A673 (cell line): ENCODE measurements at regions not wholly inside any gene's neighbourhood (a gene's known extent, or its start where the extent isn't known, plus 50 kb on each side); places are given as distances from the start of the nearest gene placed in this dataset.

Experiments used
- BruUV-seq: library from RNA; stranded (reverse); fragments of 400-500 nt; replicated peaks from 2 replicates; lab custom pipeline; 2021; lab: Mats Ljungman, UMichigan
- CTCF ChIA-PET: fragments of 300-600 bp; sonication (Branson Sonifier 250); formaldehyde crosslinking; loops from one replicate; lab custom pipeline; 2022; ENCODE audit warnings: antibody characterized with exemption; lab: Charles Lee
- POLR2A ChIA-PET: fragments of 300-600 bp; sonication (Branson Sonifier 250); formaldehyde crosslinking; loops from one replicate; lab custom pipeline; 2022; ENCODE audit warnings: antibody characterized with exemption; ENCODE audit not compliant: low non-redundant PET; lab: Charles Lee
- DNase-seq: peaks from one replicate; pipeline ENCODE4 v3.0.0-alpha.2; 2015; ENCODE audit warnings: low spot score
- H3K27ac ChIP-seq: fragments of 200-600 bp; sonication (generic); 2 replicates; pipeline ENCODE4 v1.5.1; 2016; ENCODE audit warnings: mixed run types, low read depth, mild to moderate bottlenecking, mixed read lengths, antibody characterized with exemption, low read length; ENCODE audit not compliant: poor library complexity, severe bottlenecking
- H3K27me3 ChIP-seq: fragments of 200-600 bp; sonication (generic); replicated peaks from 2 replicates; pipeline ENCODE4 v1.6.1; 2017; ENCODE audit warnings: mixed run types, low read depth, mild to moderate bottlenecking, mixed read lengths, antibody characterized with exemption, low read length; ENCODE audit not compliant: insufficient read depth, poor library complexity
- H3K36me3 ChIP-seq: fragments of 200-600 bp; sonication (generic); 2 replicates; pipeline ENCODE4 v1.6.1; 2016; ENCODE audit warnings: mixed run types, mild to moderate bottlenecking, mixed read lengths, antibody characterized with exemption, low read length; ENCODE audit not compliant: insufficient read depth, poor library complexity, severe bottlenecking
- H3K4me1 ChIP-seq: fragments of 200-600 bp; sonication (generic); 2 replicates; pipeline ENCODE4 v1.6.1; 2017; ENCODE audit warnings: mixed run types, mild to moderate bottlenecking, mixed read lengths, antibody characterized with exemption, low read length; ENCODE audit not compliant: insufficient read depth, poor library complexity, severe bottlenecking
- H3K4me3 ChIP-seq: fragments of 200-600 bp; sonication (generic); 2 replicates; pipeline ENCODE4 v1.5.1; 2016; ENCODE audit warnings: low read depth, mixed run types, mild to moderate bottlenecking, mixed read lengths, low read length; ENCODE audit not compliant: poor library complexity, severe bottlenecking
- H3K9me3 ChIP-seq: fragments of 200-600 bp; sonication (generic); 2 replicates; pipeline ENCODE4 v1.6.1; 2016; ENCODE audit warnings: mixed run types, low read depth, mild to moderate bottlenecking, mixed read lengths, antibody characterized with exemption, low read length; ENCODE audit not compliant: poor library complexity, severe bottlenecking
- CTCF ChIP-seq: fragments of 300-800, 200-600 bp; sonication (generic); conservative IDR thresholded peaks from 2 replicates; pipeline ENCODE4 v1.5.1; 2017; ENCODE audit warnings: low read depth, mild to moderate bottlenecking, antibody characterized with exemption, low read length, moderate library complexity, mixed read lengths
- EZH2 ChIP-seq: fragments of 200-600 bp; sonication (generic); IDR thresholded peaks from 2 replicates; pipeline ENCODE4 v1.6.1; 2017; ENCODE audit warnings: borderline replicate concordance, low read depth, mild to moderate bottlenecking, mixed read lengths, antibody characterized with exemption, low read length; ENCODE audit not compliant: poor library complexity, severe bottlenecking
- intact Hi-C: fragments of 100-400 bp; cut with micrococcal nuclease; formaldehyde crosslinking; loops from one replicate; pipeline ENCODE4 v1.10.0; 2022; ENCODE audit not compliant: unreplicated experiment

- TF ChIP-seq CTCF: no peak
- TF ChIP-seq EZH2: no peak
- Histone ChIP-seq H3K4me3 (no peak overlapping the region), H3K36me3 (no peaks in the 10 kb centered on the region), H3K9me3 (no peaks in the 10 kb centered on the region), H3K4me1 (no peaks in the 10 kb centered on the region), H3K27ac (no peak overlapping the region), H3K27me3 (no peaks in the 10 kb centered on the region)
- intact Hi-C loops: no loop called here
- no TSS peak for BruUV-seq
- DNase-seq: peak; percentile 18
- CTCF ChIA-PET: no interaction called here
- POLR2A ChIA-PET: no interaction called here
Observed at GRCh38 chr4:184958127-184958922, 60.0 kb upstream of the HELT start.

- ChIA-PET CTCF (no interaction called here), POLR2A (no interaction called here)
- no peaks in the 10 kb centered on the region for H3K9me3 ChIP-seq
- no TSS peak for BruUV-seq
- H3K27ac ChIP-seq: no peak overlapping the region
- H3K4me1 ChIP-seq: no peaks in the 10 kb centered on the region
- H3K27me3 ChIP-seq: no peaks in the 10 kb centered on the region
- no peaks in the 10 kb centered on the region for H3K36me3 ChIP-seq
- H3K4me3 ChIP-seq: no peak overlapping the region
- intact Hi-C loops: no loop called here
- TF ChIP-seq EZH2 (no peak), CTCF (no peak)
- DNase-seq: no peak
Observed at GRCh38 chr4:184958923-184959210, 59.4 kb upstream of the HELT start.

- intact Hi-C loops: no loop called here
- Histone ChIP-seq H3K4me3 (no peak overlapping the region), H3K27ac (no peak overlapping the region), H3K36me3 (no peaks in the 10 kb centered on the region), H3K9me3 (no peaks in the 10 kb centered on the region), H3K4me1 (no peaks in the 10 kb centered on the region), H3K27me3 (no peaks in the 10 kb centered on the region)
- DNase-seq: no peak
- POLR2A ChIA-PET: no interaction called here
- CTCF ChIA-PET: no interaction called here
- BruUV-seq: no TSS peak
- TF ChIP-seq CTCF: no peak
- TF ChIP-seq EZH2: no peak
Observed at GRCh38 chr4:184959309-184959708, 59.0 kb upstream of the HELT start.
